ENCODE measurements at regions not wholly inside any gene's neighbourhood (a gene's known extent, or its start where the extent isn't known, plus 50 kb on each side); places are given as distances from the start of the nearest gene placed in this dataset.

DNA sequence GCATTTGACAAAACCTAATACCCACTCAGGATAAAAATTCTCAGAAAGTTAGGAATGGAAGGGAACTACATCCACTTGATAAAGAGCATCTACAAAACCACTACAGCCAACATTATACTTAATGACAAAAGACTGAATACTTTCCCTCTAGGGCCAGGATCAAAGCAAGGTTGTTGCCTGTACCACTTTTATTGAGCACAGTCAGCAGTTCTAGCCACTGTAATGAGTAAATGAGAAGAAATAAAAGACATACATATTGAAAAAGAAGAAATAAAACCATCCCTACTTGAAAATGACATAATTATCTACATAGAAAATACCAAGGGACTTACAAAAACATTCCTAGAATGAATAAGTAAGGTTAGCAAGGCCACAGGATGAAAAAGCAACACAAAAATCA lies 194.8 kb upstream of the ZNF507 start:
- DNase-seq = no peak
- TF ChIP-seq, protein P1, sequence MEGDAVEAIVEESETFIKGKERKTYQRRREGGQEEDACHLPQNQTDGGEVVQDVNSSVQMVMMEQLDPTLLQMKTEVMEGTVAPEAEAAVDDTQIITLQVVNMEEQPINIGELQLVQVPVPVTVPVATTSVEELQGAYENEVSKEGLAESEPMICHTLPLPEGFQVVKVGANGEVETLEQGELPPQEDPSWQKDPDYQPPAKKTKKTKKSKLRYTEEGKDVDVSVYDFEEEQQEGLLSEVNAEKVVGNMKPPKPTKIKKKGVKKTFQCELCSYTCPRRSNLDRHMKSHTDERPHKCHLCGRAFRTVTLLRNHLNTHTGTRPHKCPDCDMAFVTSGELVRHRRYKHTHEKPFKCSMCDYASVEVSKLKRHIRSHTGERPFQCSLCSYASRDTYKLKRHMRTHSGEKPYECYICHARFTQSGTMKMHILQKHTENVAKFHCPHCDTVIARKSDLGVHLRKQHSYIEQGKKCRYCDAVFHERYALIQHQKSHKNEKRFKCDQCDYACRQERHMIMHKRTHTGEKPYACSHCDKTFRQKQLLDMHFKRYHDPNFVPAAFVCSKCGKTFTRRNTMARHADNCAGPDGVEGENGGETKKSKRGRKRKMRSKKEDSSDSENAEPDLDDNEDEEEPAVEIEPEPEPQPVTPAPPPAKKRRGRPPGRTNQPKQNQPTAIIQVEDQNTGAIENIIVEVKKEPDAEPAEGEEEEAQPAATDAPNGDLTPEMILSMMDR (IDR thresholded peaks at IDR 0.05) = no peak
- Histone ChIP-seq H3K27ac (no peak overlapping the region), H3K9ac (ENCODE audit: low read depth in 2 of 2, low read length in 2 of 2) (no peak overlapping the region), H3K36me3 (no peaks in the 10 kb centered on the region), H3K4me1 (no peaks in the 10 kb centered on the region), H3K4me3 (no peak overlapping the region), H3K9me3 (no peaks in the 10 kb centered on the region), H3K27me3 (no peaks in the 10 kb centered on the region)
- intact Hi-C loops (cut with DNase I) = no loop called here

DNA sequence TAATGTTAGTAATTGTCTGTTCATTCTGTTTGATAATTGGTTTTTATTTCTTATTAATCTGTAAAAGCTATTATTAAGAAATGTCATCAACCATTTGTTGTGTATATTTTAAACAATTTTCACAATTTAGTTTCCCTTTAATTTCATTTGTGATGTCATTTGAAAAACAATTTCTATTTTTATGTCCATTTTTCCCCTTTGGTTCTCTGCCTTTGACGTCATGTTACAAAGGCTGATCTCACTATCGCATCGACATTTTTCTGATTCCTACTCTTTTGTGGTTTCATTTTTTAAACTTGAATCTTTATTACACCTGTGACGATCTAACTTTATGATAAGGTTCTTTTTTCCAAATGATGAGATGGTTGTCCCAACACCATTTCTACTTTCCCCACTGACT lies 191.0 kb upstream of the ZNF507 start:
- TF ChIP-seq, protein P1 (IDR thresholded peaks at IDR 0.05) = no peak
- Histone ChIP-seq H3K27me3 (no peaks in the 10 kb centered on the region), H3K4me3 (no peak overlapping the region), H3K36me3 (no peaks in the 10 kb centered on the region), H3K9me3 (no peaks in the 10 kb centered on the region), H3K9ac (ENCODE audit: low read depth in 2 of 2, low read length in 2 of 2) (no peak overlapping the region), H3K4me1 (no peaks in the 10 kb centered on the region), H3K27ac (no peak overlapping the region)
- intact Hi-C loops (cut with DNase I) = no loop called here
- no peak for DNase-seq

DNA sequence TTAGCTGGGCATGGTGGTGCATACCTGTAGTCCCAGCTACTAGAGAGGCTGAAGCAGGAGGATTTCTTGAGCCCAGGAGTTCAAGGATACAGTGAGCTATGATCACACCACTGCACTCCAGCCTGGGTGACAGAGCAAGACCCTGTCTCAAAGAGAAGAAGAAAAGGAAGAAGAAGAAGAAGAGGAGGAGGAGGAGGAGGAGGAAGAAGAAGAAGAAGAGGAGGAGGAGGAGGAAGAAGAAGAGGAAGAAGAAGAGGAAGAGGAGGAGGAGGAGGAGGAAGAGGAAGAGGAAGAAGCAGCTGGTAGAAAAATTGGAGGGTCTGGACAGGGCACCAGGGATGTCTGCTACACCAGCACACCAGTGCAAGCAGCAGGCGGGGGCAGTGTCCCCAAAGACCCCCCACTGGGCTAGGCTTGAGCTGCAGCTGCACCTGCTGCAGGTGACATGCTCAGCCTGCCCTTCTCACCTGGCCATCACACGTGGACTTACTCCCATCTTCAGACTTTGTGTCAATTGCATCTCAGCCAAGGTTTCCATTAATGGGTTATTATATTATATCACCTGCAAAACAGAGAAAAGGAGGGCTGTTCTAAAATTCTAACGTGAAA lies 180.9 kb upstream of the ZNF507 start:
- TF ChIP-seq, protein P1 (IDR thresholded peaks at IDR 0.05) = no peak
- H3K27me3 ChIP-seq = no peaks in the 10 kb centered on the region
- H3K9me3 ChIP-seq = no peaks in the 10 kb centered on the region
- no peak overlapping the region for H3K27ac ChIP-seq
- intact Hi-C loops (cut with DNase I) = no loop called here
- no peaks in the 10 kb centered on the region for H3K4me1 ChIP-seq
- no peaks in the 10 kb centered on the region for H3K36me3 ChIP-seq
- H3K4me3 ChIP-seq = no peak overlapping the region
- DNase-seq = no peak
- no peak overlapping the region for H3K9ac ChIP-seq (ENCODE audit: low read depth in 2 of 2, low read length in 2 of 2)

DNA sequence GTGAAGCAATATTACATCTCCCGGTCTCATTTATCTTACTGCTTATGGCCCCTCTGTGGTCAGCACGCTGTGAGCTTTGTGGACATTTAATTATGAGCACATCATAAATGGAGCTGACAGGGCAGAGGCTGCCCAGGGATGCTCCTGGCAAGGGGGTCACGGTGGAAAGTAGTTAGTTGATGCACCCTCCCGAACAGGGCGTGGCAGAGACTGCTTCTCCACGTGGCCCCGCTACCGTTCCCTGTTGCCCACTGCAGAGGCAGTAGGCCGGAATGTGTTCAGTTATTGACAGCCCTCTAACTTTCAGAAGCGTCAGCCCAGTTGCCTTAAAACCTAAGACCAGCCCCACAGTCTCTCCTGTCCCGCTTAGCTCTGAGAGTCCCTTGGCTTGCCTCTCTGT lies 180.3 kb upstream of the ZNF507 start:
- Histone ChIP-seq H3K27me3 (no peaks in the 10 kb centered on the region), H3K9me3 (no peaks in the 10 kb centered on the region), H3K4me3 (no peak overlapping the region), H3K4me1 (no peaks in the 10 kb centered on the region), H3K36me3 (no peaks in the 10 kb centered on the region), H3K27ac (no peak overlapping the region), H3K9ac (ENCODE audit: low read depth in 2 of 2, low read length in 2 of 2) (no peak overlapping the region)
- no peak for DNase-seq
- intact Hi-C loops (cut with DNase I) = no loop called here
- TF ChIP-seq, protein P1 (IDR thresholded peaks at IDR 0.05) = no peak

DNA sequence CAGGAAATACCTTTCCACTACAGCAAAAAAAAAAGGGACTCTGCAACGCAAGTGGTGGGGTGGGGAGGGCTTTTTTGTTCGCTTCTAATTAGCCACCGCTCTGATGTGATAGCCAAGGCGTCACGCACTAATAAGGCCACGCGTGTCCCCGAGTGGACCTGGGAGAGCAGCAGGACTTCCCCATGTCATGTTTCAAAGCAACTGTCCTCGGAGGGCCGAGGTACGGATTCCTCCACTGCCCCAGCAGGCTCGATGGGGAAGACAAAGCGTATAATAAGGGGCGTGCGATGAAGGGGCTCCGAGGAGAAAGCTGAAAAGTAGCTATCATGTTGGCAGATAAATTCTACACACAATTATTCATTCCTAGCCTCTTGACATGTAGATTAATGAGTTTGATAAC lies 179.7 kb upstream of the ZNF507 start:
- H3K9ac ChIP-seq (ENCODE audit: low read depth in 2 of 2, low read length in 2 of 2) = no peak overlapping the region
- H3K4me3 ChIP-seq = no peak overlapping the region
- no peak overlapping the region for H3K27ac ChIP-seq
- H3K27me3 ChIP-seq = no peaks in the 10 kb centered on the region
- no peaks in the 10 kb centered on the region for H3K9me3 ChIP-seq
- H3K4me1 ChIP-seq = no peaks in the 10 kb centered on the region
- TF ChIP-seq, protein P1 (IDR thresholded peaks at IDR 0.05) = no peak
- intact Hi-C loops (cut with DNase I) = no loop called here
- DNase-seq = no peak
- no peaks in the 10 kb centered on the region for H3K36me3 ChIP-seq
